Left lung (tissue), 4 donors: ENCODE measurements at regions not wholly inside any gene's neighbourhood (a gene's known extent, or its start where the extent isn't known, plus 50 kb on each side); places are given as distances from the start of the nearest gene placed in this dataset.

ENCODE experiments used
- ATAC-seq: fragments of 200-7000 bp; cut with Tn5 transposase; one replicate; pipeline ENCODE4 v1.9.1; 2020; ENCODE audit warnings: moderate library complexity
- DNase-seq, 4 donors: peaks; one replicate each; pipeline ENCODE4 v3.0.0-alpha.2; 2013 to 2020
- H3K27ac ChIP-seq, 2 donors: fragments of 200-600 bp; sonication (generic) in 1 of 2; one replicate each; pipeline versions ENCODE4 v1.5.0 to v1.8.0; 2020 to 2021
- H3K27me3 ChIP-seq, 2 donors: fragments of 200-600 bp; sonication (generic) in 1 of 2; one replicate each; pipeline versions ENCODE4 v1.5.0 to v1.8.0; 2020 to 2021
- H3K36me3 ChIP-seq, 2 donors: fragments of 200-600 bp; sonication (generic) in 1 of 2; one replicate each; pipeline versions ENCODE4 v1.5.0 to v1.8.0; 2020 to 2021
- H3K4me1 ChIP-seq, 2 donors: fragments of 200-600 bp; one replicate each; pipeline ENCODE4 v1.8.0; 2021
- H3K4me3 ChIP-seq, 2 donors: fragments of 200-600 bp; sonication (generic) in 1 of 2; one replicate each; pipeline versions ENCODE4 v1.5.0 to v1.8.0; 2020 to 2021; ENCODE audit warnings: mild to moderate bottlenecking in 1 of 2
- H3K9me3 ChIP-seq, 2 donors: fragments of 200-600 bp; sonication (generic) in 1 of 2; one replicate each; pipeline versions ENCODE4 v1.5.0 to v1.8.0; 2020 to 2021
- intact Hi-C, 2 donors: fragments of 100-400 bp; cut with DNase I; formaldehyde crosslinking; loops; one replicate each; pipeline versions ENCODE4 v1.11.2 to v1.14.2; 2022
- TF ChIP-seq, protein P1 (sequence below), 2 donors: fragments of 200-600 bp; sonication (generic) in 1 of 2; IDR thresholded peaks; one replicate each; pipeline versions ENCODE4 v1.5.0 to v1.8.0; 2021; ENCODE audit warnings: antibody characterized with exemption in 2 of 2
- donor health status: DM: no; HTN: yes; CAD: no.
- donor health status: DM: no; HTN: no; CAD: no.

DNA sequence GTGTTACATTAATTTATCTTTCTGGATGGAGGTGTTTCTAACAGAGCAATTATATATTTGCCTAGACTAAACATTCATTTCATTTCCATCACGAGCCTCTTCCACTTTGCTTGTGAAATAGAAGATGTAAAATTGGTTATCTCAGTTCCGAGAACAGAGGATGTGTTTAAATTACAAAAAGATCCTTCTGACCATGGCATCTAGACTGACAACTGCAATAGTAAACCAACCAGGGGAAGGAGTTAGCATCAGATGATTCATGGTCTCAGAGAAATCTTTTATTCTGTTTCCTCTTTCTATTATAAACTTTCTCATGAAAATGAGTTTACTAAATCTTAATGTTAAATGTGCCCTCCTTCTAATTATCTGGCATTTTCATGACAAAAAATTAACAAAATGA, 149.8 kb upstream of the WDR11 start:
- peaks cover 0 to 32% of the 10 kb centered on the region in 2 donors for H3K9me3 ChIP-seq
- ATAC-seq (no peak), DNase-seq (no peak)
- H3K4me3 ChIP-seq: no peak overlapping the region
- TF ChIP-seq, protein P1, sequence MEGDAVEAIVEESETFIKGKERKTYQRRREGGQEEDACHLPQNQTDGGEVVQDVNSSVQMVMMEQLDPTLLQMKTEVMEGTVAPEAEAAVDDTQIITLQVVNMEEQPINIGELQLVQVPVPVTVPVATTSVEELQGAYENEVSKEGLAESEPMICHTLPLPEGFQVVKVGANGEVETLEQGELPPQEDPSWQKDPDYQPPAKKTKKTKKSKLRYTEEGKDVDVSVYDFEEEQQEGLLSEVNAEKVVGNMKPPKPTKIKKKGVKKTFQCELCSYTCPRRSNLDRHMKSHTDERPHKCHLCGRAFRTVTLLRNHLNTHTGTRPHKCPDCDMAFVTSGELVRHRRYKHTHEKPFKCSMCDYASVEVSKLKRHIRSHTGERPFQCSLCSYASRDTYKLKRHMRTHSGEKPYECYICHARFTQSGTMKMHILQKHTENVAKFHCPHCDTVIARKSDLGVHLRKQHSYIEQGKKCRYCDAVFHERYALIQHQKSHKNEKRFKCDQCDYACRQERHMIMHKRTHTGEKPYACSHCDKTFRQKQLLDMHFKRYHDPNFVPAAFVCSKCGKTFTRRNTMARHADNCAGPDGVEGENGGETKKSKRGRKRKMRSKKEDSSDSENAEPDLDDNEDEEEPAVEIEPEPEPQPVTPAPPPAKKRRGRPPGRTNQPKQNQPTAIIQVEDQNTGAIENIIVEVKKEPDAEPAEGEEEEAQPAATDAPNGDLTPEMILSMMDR (IDR thresholded peaks at IDR 0.05): no peak
- intact Hi-C loops: no loop called here
- H3K4me1 ChIP-seq: no peaks in the 10 kb centered on the region
- no peaks in the 10 kb centered on the region for H3K36me3 ChIP-seq
- H3K27me3 ChIP-seq: no peaks in the 10 kb centered on the region
- H3K27ac ChIP-seq: no peak overlapping the region

DNA sequence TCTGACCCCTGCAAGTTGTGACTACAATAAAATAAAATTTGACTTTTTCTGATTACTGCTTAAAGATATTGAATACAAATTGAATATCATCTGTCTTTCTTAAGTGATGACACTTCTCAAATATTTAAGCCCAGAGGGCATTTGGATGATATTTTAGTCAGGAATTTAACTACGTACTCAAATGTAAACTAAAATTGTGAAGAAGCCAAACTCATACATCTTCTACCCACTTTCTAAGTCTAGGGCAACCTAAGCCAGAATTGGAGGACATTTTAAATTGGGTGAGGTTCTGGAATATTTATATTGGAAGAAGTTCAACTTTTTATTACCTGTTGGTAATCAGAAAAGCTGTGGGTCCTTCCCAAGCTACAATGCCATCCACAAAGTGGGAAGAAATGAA, 149.1 kb upstream of the WDR11 start:
- TF ChIP-seq, protein P1 (IDR thresholded peaks at IDR 0.05): no peak
- ATAC-seq (no peak), DNase-seq (no peak)
- H3K9me3 ChIP-seq: peaks cover 0 to 25% of the 10 kb centered on the region in 2 donors
- H3K4me3 ChIP-seq: no peak overlapping the region
- intact Hi-C loops: no loop called here
- H3K4me1 ChIP-seq: no peaks in the 10 kb centered on the region
- no peaks in the 10 kb centered on the region for H3K36me3 ChIP-seq
- no peak overlapping the region for H3K27ac ChIP-seq
- H3K27me3 ChIP-seq: no peaks in the 10 kb centered on the region

DNA sequence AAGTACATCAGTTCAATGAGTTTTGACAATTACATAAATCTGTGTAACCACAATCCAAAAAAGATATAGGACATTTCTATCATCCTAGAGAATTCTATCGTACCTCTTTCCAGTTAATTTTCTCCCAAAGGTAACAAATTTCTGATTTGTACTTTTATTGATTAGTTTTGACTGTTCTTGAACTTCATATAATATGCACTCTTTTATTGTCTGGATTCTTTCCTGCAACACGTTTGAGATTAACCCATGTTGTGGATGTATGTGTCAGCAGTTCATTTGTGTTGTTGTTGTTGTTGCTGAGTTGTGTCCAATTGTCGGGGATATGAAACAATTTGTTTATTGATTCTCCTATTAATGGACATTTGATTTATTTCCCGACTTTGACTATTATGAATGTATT, 145.9 kb upstream of the WDR11 start:
- H3K4me3 ChIP-seq: no peak overlapping the region
- intact Hi-C loops: no loop called here
- no peaks in the 10 kb centered on the region for H3K9me3 ChIP-seq
- no peaks in the 10 kb centered on the region for H3K4me1 ChIP-seq
- H3K36me3 ChIP-seq: no peaks in the 10 kb centered on the region
- TF ChIP-seq, protein P1 (IDR thresholded peaks at IDR 0.05): no peak
- DNase-seq: no peak
- no peak for ATAC-seq
- no peak overlapping the region for H3K27ac ChIP-seq
- no peaks in the 10 kb centered on the region for H3K27me3 ChIP-seq

DNA sequence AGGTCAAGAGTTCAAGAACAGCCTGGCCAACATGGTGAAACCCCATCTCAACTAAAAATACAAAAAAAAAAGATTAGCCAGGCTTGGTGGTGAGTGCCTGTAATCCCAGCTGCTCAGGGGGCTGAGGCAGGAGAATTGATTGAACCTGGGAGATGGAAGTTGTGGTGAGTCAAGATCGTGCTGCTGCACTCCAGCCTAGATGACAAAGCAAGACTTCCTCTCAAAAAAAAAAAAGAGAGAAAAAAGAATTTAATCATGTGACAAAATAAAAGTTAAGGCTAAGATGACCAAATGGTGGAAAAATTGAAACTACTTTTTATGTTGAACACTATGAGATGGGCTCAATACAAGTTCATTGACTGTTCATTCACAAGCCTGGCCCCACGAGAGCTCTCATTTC, 141.1 kb upstream of the WDR11 start:
- intact Hi-C loops: no loop called here
- Histone ChIP-seq H3K9me3 (no peaks in the 10 kb centered on the region), H3K4me3 (no peak overlapping the region), H3K27me3 (no peaks in the 10 kb centered on the region), H3K36me3 (no peaks in the 10 kb centered on the region), H3K27ac (no peak overlapping the region), H3K4me1 (no peaks in the 10 kb centered on the region)
- TF ChIP-seq, protein P1 (IDR thresholded peaks at IDR 0.05): no peak
- ATAC-seq (no peak), DNase-seq (no peak)

DNA sequence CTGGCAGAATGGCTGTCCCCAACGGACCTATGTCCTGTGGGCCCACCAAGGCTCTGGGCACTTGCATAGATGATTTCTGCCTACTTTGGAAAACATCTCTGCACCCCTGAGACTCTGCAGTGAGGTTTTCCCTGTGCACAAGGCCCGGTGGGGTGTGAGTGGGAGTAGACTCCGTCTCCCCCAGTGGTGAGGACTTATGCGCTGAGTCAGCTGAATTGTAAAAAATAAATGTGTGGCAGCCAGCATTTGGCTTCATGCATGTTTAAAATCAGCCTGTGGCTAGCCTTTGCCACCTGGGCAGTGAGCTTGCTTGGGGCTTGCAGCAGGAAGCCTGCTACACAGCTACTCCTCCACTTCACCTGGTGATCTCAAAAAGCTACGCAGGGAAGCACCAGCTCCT, 139.3 kb upstream of the WDR11 start:
- intact Hi-C loops: no loop called here
- DNase-seq (no peak), ATAC-seq (no peak)
- no peak overlapping the region for H3K27ac ChIP-seq
- H3K36me3 ChIP-seq: no peaks in the 10 kb centered on the region
- peaks cover 0 to under 1% of the 10 kb centered on the region in 2 donors for H3K9me3 ChIP-seq
- no peak overlapping the region for H3K4me3 ChIP-seq
- TF ChIP-seq, protein P1 (IDR thresholded peaks at IDR 0.05): no peak
- no peaks in the 10 kb centered on the region for H3K27me3 ChIP-seq
- H3K4me1 ChIP-seq: no peaks in the 10 kb centered on the region
